ENCODE measurements at regions not wholly inside any gene's neighbourhood (a gene's known extent, or its start where the extent isn't known, plus 50 kb on each side); places are given as distances from the start of the nearest gene placed in this dataset.

GRCh38 chr9:24011009-24011717 lies 185.1 kb upstream of the ELAVL2 start:
- H3K9me3 ChIP-seq (ENCODE audit: control insufficient read depth, low read depth, low read length), result peaks cover 2% of the 10 kb centered on the region
- no peaks in the 10 kb centered on the region for H4K20me1 ChIP-seq (ENCODE audit: control insufficient read depth, extremely low read depth, insufficient read depth, low read length)
- no peak overlapping the region for H3K9ac ChIP-seq (ENCODE audit: control insufficient read depth, extremely low read depth, insufficient read depth, low read length)
- H3K4me3 ChIP-seq (ENCODE audit: control insufficient read depth in 2 of 3, extremely low read depth in 1 of 3, insufficient read depth in 2 of 3, low read depth in 1 of 3, low read length in 3 of 3), result no peak overlapping the region
- DNase-seq (ENCODE audit: low read depth, low spot score) (no peak), FAIRE-seq (no peak)
- H2AFZ ChIP-seq (ENCODE audit: control insufficient read depth, low read length), result no peak overlapping the region
- no peaks in the 10 kb centered on the region for H3K27me3 ChIP-seq (ENCODE audit: control insufficient read depth, extremely low read depth, insufficient read depth, low read length)
- H3K27ac ChIP-seq (ENCODE audit: control insufficient read depth, insufficient read depth, low read length), result no peak overlapping the region
- no peak overlapping the region for H3K4me2 ChIP-seq (ENCODE audit: control insufficient read depth, extremely low read depth, insufficient read depth, low read depth, low read length)
- H3K9me1 ChIP-seq (ENCODE audit: control insufficient read depth, extremely low read depth, insufficient read depth, low read length), result no peaks in the 10 kb centered on the region
- H3K79me2 ChIP-seq (ENCODE audit: control insufficient read depth, insufficient read depth, low read length), result no peaks in the 10 kb centered on the region
- dilution Hi-C loops (cut with MboI; ENCODE audit: extremely low pct_ligation_motif_present, low sequenced_read_pairs), result no loop called here
- no peaks in the 10 kb centered on the region for H3K36me3 ChIP-seq (ENCODE audit: control insufficient read depth in 2 of 2, extremely low read depth in 1 of 2, insufficient read depth in 2 of 2, low read length in 2 of 2)
- no peaks in the 10 kb centered on the region for H3K4me1 ChIP-seq (ENCODE audit: control insufficient read depth, extremely low read depth, insufficient read depth, low read length)
- TF ChIP-seq EZH2 (IDR thresholded peaks at IDR 0.05; ENCODE audit: low read length) (no peak), CTCF (optimal IDR thresholded peaks at IDR 0.05 in 1 of 3, IDR thresholded peaks at IDR 0.05 in 1 of 3, conservative IDR thresholded peaks at IDR 0.05 in 1 of 3; ENCODE audit: extremely low read depth in 1 of 3, insufficient read depth in 2 of 3, low read length in 3 of 3) (no peak)

GRCh38 chr9:24009322-24009721 lies 183.3 kb upstream of the ELAVL2 start:
- H2AFZ ChIP-seq (ENCODE audit: control insufficient read depth, low read length), result no peak overlapping the region
- no peak for DNase-seq (ENCODE audit: low read depth, low spot score)
- no peaks in the 10 kb centered on the region for H3K36me3 ChIP-seq (ENCODE audit: control insufficient read depth in 2 of 2, extremely low read depth in 1 of 2, insufficient read depth in 2 of 2, low read length in 2 of 2)
- dilution Hi-C loops (cut with MboI; ENCODE audit: extremely low pct_ligation_motif_present, low sequenced_read_pairs), result no loop called here
- no peaks in the 10 kb centered on the region for H3K79me2 ChIP-seq (ENCODE audit: control insufficient read depth, insufficient read depth, low read length)
- H4K20me1 ChIP-seq (ENCODE audit: control insufficient read depth, extremely low read depth, insufficient read depth, low read length), result no peaks in the 10 kb centered on the region
- H3K4me1 ChIP-seq (ENCODE audit: control insufficient read depth, extremely low read depth, insufficient read depth, low read length), result no peaks in the 10 kb centered on the region
- no peak for FAIRE-seq
- H3K9ac ChIP-seq (ENCODE audit: control insufficient read depth, extremely low read depth, insufficient read depth, low read length), result no peak overlapping the region
- no peak overlapping the region for H3K4me3 ChIP-seq (ENCODE audit: control insufficient read depth in 2 of 3, extremely low read depth in 1 of 3, insufficient read depth in 2 of 3, low read depth in 1 of 3, low read length in 3 of 3)
- H3K27me3 ChIP-seq (ENCODE audit: control insufficient read depth, extremely low read depth, insufficient read depth, low read length), result no peaks in the 10 kb centered on the region
- no peaks in the 10 kb centered on the region for H3K9me1 ChIP-seq (ENCODE audit: control insufficient read depth, extremely low read depth, insufficient read depth, low read length)
- TF ChIP-seq CTCF (optimal IDR thresholded peaks at IDR 0.05 in 1 of 3, IDR thresholded peaks at IDR 0.05 in 1 of 3, conservative IDR thresholded peaks at IDR 0.05 in 1 of 3; ENCODE audit: extremely low read depth in 1 of 3, insufficient read depth in 2 of 3, low read length in 3 of 3), result no peak
- TF ChIP-seq EZH2 (IDR thresholded peaks at IDR 0.05; ENCODE audit: low read length), result no peak
- no peak overlapping the region for H3K4me2 ChIP-seq (ENCODE audit: control insufficient read depth, extremely low read depth, insufficient read depth, low read depth, low read length)
- no peaks in the 10 kb centered on the region for H3K9me3 ChIP-seq (ENCODE audit: control insufficient read depth, low read depth, low read length)
- H3K27ac ChIP-seq (ENCODE audit: control insufficient read depth, insufficient read depth, low read length), result no peak overlapping the region
